ENCODE measurements at regions not wholly inside any gene's neighbourhood (a gene's known extent, or its start where the extent isn't known, plus 50 kb on each side); places are given as distances from the start of the nearest gene placed in this dataset.

GRCh38 chr6:137697267-137697938 is 169.7 kb upstream of the TNFAIP3 start:
- Histone ChIP-seq H3K4me3 (ENCODE audit: low read length in 2 of 2) (no peak overlapping the region), H3K27ac (ENCODE audit: low read depth in 1 of 2, low read length in 1 of 2) (peak overlapping the region in 1 of 2 donors; percentile 56), H3K27me3 (ENCODE audit: control insufficient read depth in 2 of 2, insufficient read depth in 1 of 2, low read length in 1 of 2) (no peaks in the 10 kb centered on the region), H3K9me3 (ENCODE audit: control insufficient read depth in 2 of 2, insufficient read depth in 1 of 2, low read length in 1 of 2) (peaks cover 0 to 3% of the 10 kb centered on the region in 2 donors), H3K4me1 (ENCODE audit: control insufficient read depth in 2 of 2, insufficient read depth in 2 of 2, low read length in 2 of 2) (peaks cover 10 to 32% of the 10 kb centered on the region in 2 donors), H3K36me3 (ENCODE audit: control insufficient read depth in 2 of 2, insufficient read depth in 2 of 2, low read length in 1 of 2) (no peaks in the 10 kb centered on the region)
- WGBS, result 97% methylated on average over 2 of the region's 2 CpGs
- DNase-seq (ENCODE audit: low read depth in 6 of 9, low spot score in 9 of 9), result no peak

GRCh38 chr6:137698636-137699030 is 168.4 kb upstream of the TNFAIP3 start:
- Histone ChIP-seq H3K4me3 (ENCODE audit: low read length in 2 of 2) (no peak overlapping the region), H3K36me3 (ENCODE audit: control insufficient read depth in 2 of 2, insufficient read depth in 2 of 2, low read length in 1 of 2) (no peaks in the 10 kb centered on the region), H3K27me3 (ENCODE audit: control insufficient read depth in 2 of 2, insufficient read depth in 1 of 2, low read length in 1 of 2) (no peaks in the 10 kb centered on the region), H3K27ac (ENCODE audit: low read depth in 1 of 2, low read length in 1 of 2) (peak overlapping the region; percentile 37 to 75), H3K9me3 (ENCODE audit: control insufficient read depth in 2 of 2, insufficient read depth in 1 of 2, low read length in 1 of 2) (peaks cover 0 to 3% of the 10 kb centered on the region in 2 donors), H3K4me1 (ENCODE audit: control insufficient read depth in 2 of 2, insufficient read depth in 2 of 2, low read length in 2 of 2) (peaks cover 10 to 32% of the 10 kb centered on the region in 2 donors)
- 7% methylated on average over 3 of the region's 3 CpGs for WGBS
- DNase-seq (ENCODE audit: low read depth in 6 of 9, low spot score in 9 of 9), result no peak

DNA sequence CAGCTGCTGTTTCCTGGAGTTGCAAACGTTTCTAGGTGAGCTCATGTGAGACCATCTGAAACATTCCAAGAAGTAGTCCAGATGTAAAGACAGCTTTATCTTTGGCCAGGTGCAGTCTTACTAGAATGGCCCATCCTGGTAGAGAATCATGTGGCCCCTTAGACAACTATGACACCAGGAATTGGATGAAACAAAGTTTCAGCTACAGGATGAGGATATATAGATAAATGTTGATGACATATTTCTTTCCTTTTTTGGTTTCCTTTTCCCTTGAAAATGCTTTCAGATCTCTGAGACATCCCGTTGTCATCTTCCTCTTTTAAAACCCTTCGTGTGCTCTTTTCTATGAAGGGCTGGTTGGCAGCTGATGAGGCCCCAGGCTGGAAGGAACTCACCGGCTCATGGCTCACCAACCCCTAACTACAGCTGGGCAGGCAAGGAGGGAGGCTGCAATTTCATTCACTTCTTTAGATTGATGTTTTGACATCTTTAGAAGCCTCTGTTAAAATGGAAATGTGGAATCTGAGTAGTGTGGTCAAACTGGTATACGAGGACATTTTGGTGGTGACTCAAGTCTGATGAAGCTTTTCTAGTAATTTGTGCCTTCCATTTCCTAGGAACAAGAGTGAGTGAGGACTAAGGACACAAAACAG is 167.9 kb upstream of the TNFAIP3 start:
- peak in 1 of 9 donors; percentile 56 for DNase-seq (ENCODE audit: low read depth in 6 of 9, low spot score in 9 of 9)
- H3K27me3 ChIP-seq (ENCODE audit: control insufficient read depth in 2 of 2, insufficient read depth in 1 of 2, low read length in 1 of 2), result no peaks in the 10 kb centered on the region
- H3K4me3 ChIP-seq (ENCODE audit: low read length in 2 of 2), result no peak overlapping the region
- 18% methylated on average over 5 of the region's 5 CpGs for WGBS
- H3K27ac ChIP-seq (ENCODE audit: low read depth in 1 of 2, low read length in 1 of 2), result peak overlapping the region; percentile 37 to 75
- H3K9me3 ChIP-seq (ENCODE audit: control insufficient read depth in 2 of 2, insufficient read depth in 1 of 2, low read length in 1 of 2), result peaks cover 0 to 3% of the 10 kb centered on the region in 2 donors
- no peaks in the 10 kb centered on the region for H3K36me3 ChIP-seq (ENCODE audit: control insufficient read depth in 2 of 2, insufficient read depth in 2 of 2, low read length in 1 of 2)
- peaks cover 10 to 32% of the 10 kb centered on the region in 2 donors for H3K4me1 ChIP-seq (ENCODE audit: control insufficient read depth in 2 of 2, insufficient read depth in 2 of 2, low read length in 2 of 2)

GRCh38 chr6:137700161-137700560 is 166.9 kb upstream of the TNFAIP3 start:
- Histone ChIP-seq H3K27me3 (ENCODE audit: control insufficient read depth in 2 of 2, insufficient read depth in 1 of 2, low read length in 1 of 2) (no peaks in the 10 kb centered on the region), H3K27ac (ENCODE audit: low read depth in 1 of 2, low read length in 1 of 2) (no peak overlapping the region), H3K4me1 (ENCODE audit: control insufficient read depth in 2 of 2, insufficient read depth in 2 of 2, low read length in 2 of 2) (peaks cover 10 to 36% of the 10 kb centered on the region in 2 donors), H3K36me3 (ENCODE audit: control insufficient read depth in 2 of 2, insufficient read depth in 2 of 2, low read length in 1 of 2) (no peaks in the 10 kb centered on the region), H3K9me3 (ENCODE audit: control insufficient read depth in 2 of 2, insufficient read depth in 1 of 2, low read length in 1 of 2) (peaks cover 0 to 3% of the 10 kb centered on the region in 2 donors), H3K4me3 (ENCODE audit: low read length in 2 of 2) (no peak overlapping the region)
- no peak for DNase-seq (ENCODE audit: low read depth in 6 of 9, low spot score in 9 of 9)
- 95% methylated on average over 1 of the region's 1 CpG for WGBS

GRCh38 chr6:137700751-137701477 is 166.1 kb upstream of the TNFAIP3 start:
- Histone ChIP-seq H3K4me3 (ENCODE audit: low read length in 2 of 2) (no peak overlapping the region), H3K36me3 (ENCODE audit: control insufficient read depth in 2 of 2, insufficient read depth in 2 of 2, low read length in 1 of 2) (no peaks in the 10 kb centered on the region), H3K9me3 (ENCODE audit: control insufficient read depth in 2 of 2, insufficient read depth in 1 of 2, low read length in 1 of 2) (no peaks in the 10 kb centered on the region), H3K4me1 (ENCODE audit: control insufficient read depth in 2 of 2, insufficient read depth in 2 of 2, low read length in 2 of 2) (peaks cover 16 to 38% of the 10 kb centered on the region in 2 donors), H3K27me3 (ENCODE audit: control insufficient read depth in 2 of 2, insufficient read depth in 1 of 2, low read length in 1 of 2) (no peaks in the 10 kb centered on the region), H3K27ac (ENCODE audit: low read depth in 1 of 2, low read length in 1 of 2) (no peak overlapping the region)
- no peak for DNase-seq (ENCODE audit: low read depth in 6 of 9, low spot score in 9 of 9)
- WGBS, result 71% methylated on average over 7 of the region's 7 CpGs

- peaks cover 17 to 46% of the 10 kb centered on the region in 2 donors for H3K4me1 ChIP-seq (ENCODE audit: control insufficient read depth in 2 of 2, insufficient read depth in 2 of 2, low read length in 2 of 2)
- 98% methylated on average over 2 of the region's 2 CpGs for WGBS
- H3K27ac ChIP-seq (ENCODE audit: low read depth in 1 of 2, low read length in 1 of 2), result no peak overlapping the region
- H3K4me3 ChIP-seq (ENCODE audit: low read length in 2 of 2), result no peak overlapping the region
- DNase-seq (ENCODE audit: low read depth in 6 of 9, low spot score in 9 of 9), result no peak
- no peaks in the 10 kb centered on the region for H3K9me3 ChIP-seq (ENCODE audit: control insufficient read depth in 2 of 2, insufficient read depth in 1 of 2, low read length in 1 of 2)
- H3K36me3 ChIP-seq (ENCODE audit: control insufficient read depth in 2 of 2, insufficient read depth in 2 of 2, low read length in 1 of 2), result no peaks in the 10 kb centered on the region
- H3K27me3 ChIP-seq (ENCODE audit: control insufficient read depth in 2 of 2, insufficient read depth in 1 of 2, low read length in 1 of 2), result no peaks in the 10 kb centered on the region
Measured at GRCh38 chr6:137701942-137702341, 165.1 kb upstream of the TNFAIP3 start.

GRCh38 chr6:137702791-137703424 is 164.2 kb upstream of the TNFAIP3 start:
- no peak for DNase-seq (ENCODE audit: low read depth in 6 of 9, low spot score in 9 of 9)
- peaks cover 26 to 48% of the 10 kb centered on the region in 2 donors for H3K4me1 ChIP-seq (ENCODE audit: control insufficient read depth in 2 of 2, insufficient read depth in 2 of 2, low read length in 2 of 2)
- WGBS, result 89% methylated on average over 1 of the region's 1 CpG
- no peak overlapping the region for H3K4me3 ChIP-seq (ENCODE audit: low read length in 2 of 2)
- H3K27ac ChIP-seq (ENCODE audit: low read depth in 1 of 2, low read length in 1 of 2), result no peak overlapping the region
- no peaks in the 10 kb centered on the region for H3K27me3 ChIP-seq (ENCODE audit: control insufficient read depth in 2 of 2, insufficient read depth in 1 of 2, low read length in 1 of 2)
- H3K9me3 ChIP-seq (ENCODE audit: control insufficient read depth in 2 of 2, insufficient read depth in 1 of 2, low read length in 1 of 2), result no peaks in the 10 kb centered on the region
- no peaks in the 10 kb centered on the region for H3K36me3 ChIP-seq (ENCODE audit: control insufficient read depth in 2 of 2, insufficient read depth in 2 of 2, low read length in 1 of 2)

DNA sequence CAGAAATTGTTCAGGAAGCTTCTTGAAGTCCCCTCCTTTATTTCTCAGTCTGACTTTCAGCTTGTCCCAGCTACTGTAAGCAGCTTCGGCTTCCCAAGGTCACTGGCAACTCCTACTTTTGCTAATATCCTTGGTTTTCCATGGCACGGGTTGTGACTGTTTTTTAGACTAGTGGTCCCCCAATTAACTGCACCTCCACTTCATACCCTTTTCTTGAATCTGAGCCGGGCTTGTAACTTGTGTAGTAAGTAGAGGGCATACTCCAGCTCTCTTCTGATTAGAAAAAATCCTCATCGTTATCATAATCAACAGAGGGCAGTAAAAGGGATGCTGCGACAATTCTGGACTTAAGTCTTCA is 162.3 kb upstream of the TNFAIP3 start:
- no peak overlapping the region for H3K4me3 ChIP-seq (ENCODE audit: low read length in 2 of 2)
- peaks cover 23 to 45% of the 10 kb centered on the region in 2 donors for H3K4me1 ChIP-seq (ENCODE audit: control insufficient read depth in 2 of 2, insufficient read depth in 2 of 2, low read length in 2 of 2)
- 81% methylated on average over 5 of the region's 5 CpGs for WGBS
- H3K27ac ChIP-seq (ENCODE audit: low read depth in 1 of 2, low read length in 1 of 2), result no peak overlapping the region
- no peaks in the 10 kb centered on the region for H3K36me3 ChIP-seq (ENCODE audit: control insufficient read depth in 2 of 2, insufficient read depth in 2 of 2, low read length in 1 of 2)
- DNase-seq (ENCODE audit: low read depth in 6 of 9, low spot score in 9 of 9), result no peak
- no peaks in the 10 kb centered on the region for H3K9me3 ChIP-seq (ENCODE audit: control insufficient read depth in 2 of 2, insufficient read depth in 1 of 2, low read length in 1 of 2)
- H3K27me3 ChIP-seq (ENCODE audit: control insufficient read depth in 2 of 2, insufficient read depth in 1 of 2, low read length in 1 of 2), result no peaks in the 10 kb centered on the region

Measured in thymus (tissue), 11 donors.